HCT116 (cell line): ENCODE measurements at regions not wholly inside any gene's neighbourhood (a gene's known extent, or its start where the extent isn't known, plus 50 kb on each side); places are given as distances from the start of the nearest gene placed in this dataset.

Experiments used
- ATAC-seq: fragments of 200-7000 bp; cut with Tn5 transposase; 2 replicates; pipeline ENCODE4 v1.9.1; 2020; ENCODE audit warnings: mild to moderate bottlenecking, moderate library complexity
- BruUV-seq: library from RNA; stranded (reverse); fragments of 400-500 nt; replicated peaks from 2 replicates; lab custom pipeline; 2021; lab: Mats Ljungman, UMichigan
- CTCF ChIA-PET: fragments of 300-600 bp; sonication (Branson Sonifier 250); formaldehyde crosslinking; loops from one replicate; lab custom pipeline; 2021; ENCODE audit warnings: antibody characterized with exemption; lab: Charles Lee
- POLR2A ChIA-PET: fragments of 300-600, 350-600 bp; sonication (Branson Sonifier 250); formaldehyde crosslinking; loops from one replicate; lab custom pipeline; 2021; ENCODE audit warnings: antibody characterized with exemption; lab: Charles Lee
- RAD21 ChIA-PET, 2 experiments: fragments of 300-600 bp; sonication (Branson Sonifier 250); formaldehyde crosslinking; loops; one replicate each; lab custom pipeline; 2023; ENCODE audit warnings: low total read pairs in 2 of 2; ENCODE audit not compliant: uncharacterized antibody in 2 of 2, unreplicated experiment in 2 of 2, low non-redundant PET in 1 of 2; lab: Charles Lee
- DNase-seq: peaks from one replicate; pipeline ENCODE4 v3.0.0-alpha.2; 2010; ENCODE audit warnings: low read depth, low spot score
- H2AFZ ChIP-seq: fragments of 200-600 bp; shearing (Covaris generic), sonication (generic); 2 replicates; pipeline ENCODE4 v1.6.1; 2017; ENCODE audit warnings: low read depth, mixed run types, mixed read lengths, antibody characterized with exemption, low read length; ENCODE audit not compliant: poor library complexity, severe bottlenecking
- H3K27ac ChIP-seq: 2 replicates; pipeline ENCODE4 v1.5.1; 2012; ENCODE audit warnings: low read depth, low read length
- H3K27me3 ChIP-seq: fragments of 200-600 bp; sonication (generic); 2 replicates; pipeline ENCODE4 v1.6.1; 2016; ENCODE audit warnings: mixed run types, low read length, mixed read lengths; ENCODE audit not compliant: insufficient read depth
- H3K36me3 ChIP-seq, 2 experiments: fragments of 200-500 bp in 1 of 2; fragments of 200-600 bp in 1 of 2; sonication (Bioruptor generic) in 1 of 2; sonication (generic) in 1 of 2; 2 replicates each; pipeline versions ENCODE4 v1.5.1 to v1.6.1; 2014 to 2016; ENCODE audit warnings: low read length in 2 of 2, inconsistent platforms in 1 of 2, mixed read lengths in 1 of 2, mixed run types in 1 of 2; ENCODE audit not compliant: insufficient read depth in 2 of 2, control insufficient read depth in 1 of 2
- H3K4me1 ChIP-seq, 2 experiments: fragments of 200-600 bp in 1 of 2; sonication (generic) in 1 of 2; 2 replicates each; pipeline versions ENCODE4 v1.5.1 to v1.6.1; 2012 to 2017; ENCODE audit warnings: low read length in 2 of 2, inconsistent platforms in 1 of 2, mild to moderate bottlenecking in 1 of 2, mixed read lengths in 1 of 2, mixed run types in 1 of 2, moderate library complexity in 1 of 2; ENCODE audit not compliant: insufficient read depth in 2 of 2, control insufficient read depth in 1 of 2
- H3K4me2 ChIP-seq: fragments of 200-600 bp; sonication (generic); 2 replicates; pipeline ENCODE4 v1.6.1; 2017; ENCODE audit warnings: mixed run types, low read length, mixed read lengths
- H3K4me3 ChIP-seq, 2 experiments: fragments of 200-600 bp in 1 of 2; sonication (generic) in 1 of 2; replicated peaks in 1 of 2; 2 replicates each; pipeline ENCODE4 v1.5.1; 2011 to 2016; ENCODE audit warnings: low read length in 2 of 2, control low read depth in 1 of 2, low read depth in 1 of 2, mild to moderate bottlenecking in 1 of 2, mixed read lengths in 1 of 2, mixed run types in 1 of 2
- H3K79me2 ChIP-seq: fragments of 200-600 bp; sonication (generic); 2 replicates; pipeline ENCODE4 v1.6.1; 2017; ENCODE audit warnings: mild to moderate bottlenecking, mixed run types, low read length, moderate library complexity, mixed read lengths; ENCODE audit not compliant: insufficient read depth
- H3K9ac ChIP-seq: fragments of 200-600 bp; sonication (generic); 2 replicates; pipeline ENCODE4 v1.6.1; 2016; ENCODE audit warnings: low read length, mixed read lengths
- H3K9me2 ChIP-seq: fragments of 200-600 bp; sonication (generic), shearing (Covaris generic); 2 replicates; pipeline ENCODE4 v1.6.1; 2017; ENCODE audit warnings: mixed run types, mild to moderate bottlenecking, moderate library complexity; ENCODE audit not compliant: insufficient read depth
- H3K9me3 ChIP-seq, 2 experiments: fragments of 200-500 bp in 1 of 2; fragments of 200-600 bp in 1 of 2; sonication (Bioruptor generic) in 1 of 2; sonication (generic) in 1 of 2; 2 replicates each; pipeline ENCODE4 v1.6.1; 2014 to 2017; ENCODE audit warnings: low read length in 2 of 2, mixed read lengths in 2 of 2, inconsistent platforms in 1 of 2, low read depth in 1 of 2, mild to moderate bottlenecking in 1 of 2, mixed run types in 1 of 2, moderate library complexity in 1 of 2; ENCODE audit not compliant: control insufficient read depth in 1 of 2, insufficient read depth in 1 of 2
- H4K20me1 ChIP-seq: fragments of 200-600 bp; sonication (generic), shearing (Covaris generic); 2 replicates; pipeline ENCODE4 v1.6.1; 2017; ENCODE audit warnings: mixed run types, mild to moderate bottlenecking, moderate library complexity; ENCODE audit not compliant: insufficient read depth
- CEBPB ChIP-seq: IDR thresholded peaks from 2 replicates; pipeline ENCODE4 v1.6.1; 2012; ENCODE audit warnings: low read depth
- EGR1 ChIP-seq: IDR thresholded peaks from 2 replicates; pipeline ENCODE4 v1.6.1; 2012; ENCODE audit warnings: low read depth
- ELF1 ChIP-seq: IDR thresholded peaks from 2 replicates; pipeline ENCODE4 v1.6.1; 2012; ENCODE audit warnings: low read depth, borderline replicate concordance
- EZH2 ChIP-seq: fragments of 200-600 bp; sonication (generic); IDR thresholded peaks from 2 replicates; pipeline ENCODE4 v1.6.1; 2017; ENCODE audit warnings: antibody characterized with exemption, mixed run types
- EZH2phosphoT487 ChIP-seq: fragments of 200-600 bp; IDR thresholded peaks from 2 replicates; pipeline ENCODE4 v1.6.1; 2018; ENCODE audit warnings: antibody characterized with exemption, borderline replicate concordance
- JUND ChIP-seq: IDR thresholded peaks from 2 replicates; pipeline ENCODE4 v1.6.1; 2012
- POLR2A ChIP-seq: IDR thresholded peaks from 2 replicates; pipeline ENCODE4 v1.7.0; 2011; ENCODE audit warnings: borderline replicate concordance; ENCODE audit not compliant: insufficient read depth, insufficient read length; ENCODE audit errors: extremely low read depth
- POLR2AphosphoS5 ChIP-seq: IDR thresholded peaks from 2 replicates; pipeline ENCODE4 v1.6.1; 2011; ENCODE audit warnings: mild to moderate bottlenecking, low read depth, low read length, moderate library complexity
- RAD21 ChIP-seq: IDR thresholded peaks from 2 replicates; pipeline ENCODE4 v1.6.1; 2012; ENCODE audit warnings: low read depth, mild to moderate bottlenecking
- SIN3A ChIP-seq: IDR thresholded peaks from 2 replicates; pipeline ENCODE4 v1.6.1; 2012; ENCODE audit warnings: low read depth
- SP1 ChIP-seq: IDR thresholded peaks from 2 replicates; pipeline ENCODE4 v1.6.1; 2012; ENCODE audit warnings: low read depth
- SRF ChIP-seq: IDR thresholded peaks from 2 replicates; pipeline ENCODE4 v1.6.1; 2012; ENCODE audit warnings: low read depth
- TCF7L2 ChIP-seq: IDR thresholded peaks from 2 replicates; pipeline ENCODE4 v1.7.0; 2011; ENCODE audit warnings: borderline replicate concordance, inconsistent platforms; ENCODE audit not compliant: insufficient read depth, insufficient read length; ENCODE audit errors: extremely low read depth
- YY1 ChIP-seq: IDR thresholded peaks from 2 replicates; pipeline ENCODE4 v1.6.1; 2011; ENCODE audit warnings: low read length, low read depth, moderate library complexity, mild to moderate bottlenecking; ENCODE audit not compliant: insufficient replicate concordance; ENCODE audit errors: extremely low read depth
- ZFX ChIP-seq: fragments of 450-650 bp; IDR thresholded peaks from 2 replicates; pipeline ENCODE4 v1.6.1; 2017
- intact Hi-C: fragments of 100-400 bp; cut with micrococcal nuclease; formaldehyde crosslinking; loops from 2 replicates; pipeline ENCODE4 v1.10.0; 2022
- TF ChIP-seq, protein P1 (sequence below): IDR thresholded peaks from 2 replicates; pipeline ENCODE4 v1.6.1; 2012
- TF ChIP-seq, protein P2 (sequence below), 3 experiments: fragments of 200-600 bp in 1 of 3; sonication (generic) in 1 of 3; IDR thresholded peaks in 2 of 3; conservative IDR thresholded peaks in 1 of 3; 2 replicates each; pipeline ENCODE4 v1.5.1; 2012 to 2017; ENCODE audit warnings: low read depth in 2 of 3, low read length in 2 of 3, antibody characterized with exemption in 1 of 3, borderline replicate concordance in 1 of 3, control low read depth in 1 of 3, mild to moderate bottlenecking in 1 of 3, mixed read lengths in 1 of 3, mixed run types in 1 of 3, moderate library complexity in 1 of 3; ENCODE audit not compliant: insufficient read depth in 1 of 3
- TF ChIP-seq, protein P3 (sequence below): IDR thresholded peaks from 2 replicates; pipeline ENCODE4 v1.6.1; 2011; ENCODE audit warnings: mild to moderate bottlenecking, low read length, moderate library complexity; ENCODE audit not compliant: insufficient replicate concordance; ENCODE audit errors: extremely low read depth

DNA sequence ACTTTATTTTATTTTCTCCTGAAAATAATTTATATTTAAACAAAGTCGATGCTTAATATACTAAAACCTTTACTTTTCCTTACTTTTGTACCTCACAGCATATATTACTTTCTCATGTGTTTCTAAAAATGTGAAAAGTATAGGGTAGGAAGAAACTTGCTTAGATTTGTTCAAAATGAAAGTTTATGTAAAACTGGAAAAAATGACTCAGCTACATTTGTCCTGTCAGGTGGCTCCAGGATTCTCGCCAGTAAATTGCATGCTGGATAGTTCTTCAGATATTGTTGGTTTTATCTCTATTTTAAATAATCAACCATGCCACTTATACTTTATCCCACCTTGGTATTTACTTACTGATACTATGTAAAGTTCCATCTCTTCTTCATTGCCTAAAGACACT lies 159.2 kb upstream of the NDST4 start:
- ATAC-seq: no peak
- POLR2A ChIA-PET: no interaction called here
- Histone ChIP-seq H3K79me2 (no peaks in the 10 kb centered on the region), H2AFZ (no peak overlapping the region), H3K4me2 (no peak overlapping the region), H4K20me1 (no peaks in the 10 kb centered on the region), H3K9me2 (no peaks in the 10 kb centered on the region), H3K4me3 (no peak overlapping the region), H3K36me3 (no peaks in the 10 kb centered on the region), H3K27me3 (no peaks in the 10 kb centered on the region), H3K27ac (no peak overlapping the region), H3K9ac (no peak overlapping the region), H3K4me1 (no peaks in the 10 kb centered on the region), H3K9me3 (no peaks in the 10 kb centered on the region)
- DNase-seq: no peak
- intact Hi-C loops: no loop called here
- TF ChIP-seq POLR2A: no peak
- no peak for TF ChIP-seq SP1
- no peak for TF ChIP-seq SIN3A
- TF ChIP-seq, protein P1, sequence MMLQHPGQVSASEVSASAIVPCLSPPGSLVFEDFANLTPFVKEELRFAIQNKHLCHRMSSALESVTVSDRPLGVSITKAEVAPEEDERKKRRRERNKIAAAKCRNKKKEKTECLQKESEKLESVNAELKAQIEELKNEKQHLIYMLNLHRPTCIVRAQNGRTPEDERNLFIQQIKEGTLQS: no peak
- TF ChIP-seq, protein P2, sequence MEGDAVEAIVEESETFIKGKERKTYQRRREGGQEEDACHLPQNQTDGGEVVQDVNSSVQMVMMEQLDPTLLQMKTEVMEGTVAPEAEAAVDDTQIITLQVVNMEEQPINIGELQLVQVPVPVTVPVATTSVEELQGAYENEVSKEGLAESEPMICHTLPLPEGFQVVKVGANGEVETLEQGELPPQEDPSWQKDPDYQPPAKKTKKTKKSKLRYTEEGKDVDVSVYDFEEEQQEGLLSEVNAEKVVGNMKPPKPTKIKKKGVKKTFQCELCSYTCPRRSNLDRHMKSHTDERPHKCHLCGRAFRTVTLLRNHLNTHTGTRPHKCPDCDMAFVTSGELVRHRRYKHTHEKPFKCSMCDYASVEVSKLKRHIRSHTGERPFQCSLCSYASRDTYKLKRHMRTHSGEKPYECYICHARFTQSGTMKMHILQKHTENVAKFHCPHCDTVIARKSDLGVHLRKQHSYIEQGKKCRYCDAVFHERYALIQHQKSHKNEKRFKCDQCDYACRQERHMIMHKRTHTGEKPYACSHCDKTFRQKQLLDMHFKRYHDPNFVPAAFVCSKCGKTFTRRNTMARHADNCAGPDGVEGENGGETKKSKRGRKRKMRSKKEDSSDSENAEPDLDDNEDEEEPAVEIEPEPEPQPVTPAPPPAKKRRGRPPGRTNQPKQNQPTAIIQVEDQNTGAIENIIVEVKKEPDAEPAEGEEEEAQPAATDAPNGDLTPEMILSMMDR (IDR thresholded peaks at IDR 0.05 in 2 of 3, conservative IDR thresholded peaks at IDR 0.05 in 1 of 3; ENCODE audit: borderline replicate concordance in 1 of 3, insufficient read depth in 1 of 3, low read depth in 2 of 3, low read length in 2 of 3): no peak
- no peak for TF ChIP-seq RAD21
- TF ChIP-seq EGR1: no peak
- TF ChIP-seq JUND: no peak
- TF ChIP-seq ZFX: no peak
- no peak for TF ChIP-seq CEBPB
- TF ChIP-seq TCF7L2: no peak
- CTCF ChIA-PET: no interaction called here
- BruUV-seq: no TSS peak
- RAD21 ChIA-PET: no interaction called here

DNA sequence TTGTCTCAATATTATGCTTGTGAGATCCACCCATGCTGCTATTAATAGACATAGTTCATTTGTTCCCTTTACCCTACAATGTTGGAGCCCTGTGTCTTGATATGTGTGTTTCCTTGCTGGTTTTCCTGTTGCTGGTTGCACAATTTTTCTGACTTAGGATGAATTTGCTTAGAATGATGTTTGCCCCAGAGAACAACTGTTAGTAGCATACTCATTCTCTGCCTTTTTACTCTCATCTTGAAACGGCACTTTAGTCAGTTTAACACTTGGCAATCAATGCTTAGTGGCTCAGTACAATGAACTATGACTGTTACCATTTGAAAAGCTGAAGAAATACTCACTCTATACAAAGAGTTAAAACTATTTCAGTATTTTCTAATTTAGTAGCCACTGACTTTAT lies 158.8 kb upstream of the NDST4 start:
- DNase-seq (no peak), ATAC-seq (no peak)
- TF ChIP-seq EZH2phosphoT487: no peak
- no peak for TF ChIP-seq CEBPB
- no peak for TF ChIP-seq EZH2
- TF ChIP-seq JUND: no peak
- no peak for TF ChIP-seq POLR2AphosphoS5
- TF ChIP-seq, protein P3, sequence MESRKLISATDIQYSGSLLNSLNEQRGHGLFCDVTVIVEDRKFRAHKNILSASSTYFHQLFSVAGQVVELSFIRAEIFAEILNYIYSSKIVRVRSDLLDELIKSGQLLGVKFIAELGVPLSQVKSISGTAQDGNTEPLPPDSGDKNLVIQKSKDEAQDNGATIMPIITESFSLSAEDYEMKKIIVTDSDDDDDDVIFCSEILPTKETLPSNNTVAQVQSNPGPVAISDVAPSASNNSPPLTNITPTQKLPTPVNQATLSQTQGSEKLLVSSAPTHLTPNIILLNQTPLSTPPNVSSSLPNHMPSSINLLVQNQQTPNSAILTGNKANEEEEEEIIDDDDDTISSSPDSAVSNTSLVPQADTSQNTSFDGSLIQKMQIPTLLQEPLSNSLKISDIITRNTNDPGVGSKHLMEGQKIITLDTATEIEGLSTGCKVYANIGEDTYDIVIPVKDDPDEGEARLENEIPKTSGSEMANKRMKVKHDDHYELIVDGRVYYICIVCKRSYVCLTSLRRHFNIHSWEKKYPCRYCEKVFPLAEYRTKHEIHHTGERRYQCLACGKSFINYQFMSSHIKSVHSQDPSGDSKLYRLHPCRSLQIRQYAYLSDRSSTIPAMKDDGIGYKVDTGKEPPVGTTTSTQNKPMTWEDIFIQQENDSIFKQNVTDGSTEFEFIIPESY: no peak
- no peak for TF ChIP-seq RAD21
- TF ChIP-seq YY1: no peak
- TF ChIP-seq SRF: no peak
- TF ChIP-seq ZFX: no peak
- no peak for TF ChIP-seq POLR2A
- TF ChIP-seq SIN3A: no peak
- no peak for TF ChIP-seq EGR1
- TF ChIP-seq ELF1: no peak
- no peak overlapping the region for H2AFZ ChIP-seq
- no peaks in the 10 kb centered on the region for H3K9me3 ChIP-seq
- no peak overlapping the region for H3K9ac ChIP-seq
- no peaks in the 10 kb centered on the region for H4K20me1 ChIP-seq
- no peak overlapping the region for H3K27ac ChIP-seq
- no peak overlapping the region for H3K4me2 ChIP-seq
- no peak overlapping the region for H3K4me3 ChIP-seq
- no peaks in the 10 kb centered on the region for H3K9me2 ChIP-seq
- POLR2A ChIA-PET: no interaction called here
- CTCF ChIA-PET: no interaction called here
- H3K4me1 ChIP-seq: no peaks in the 10 kb centered on the region
- no peaks in the 10 kb centered on the region for H3K27me3 ChIP-seq
- H3K36me3 ChIP-seq: no peaks in the 10 kb centered on the region
- H3K79me2 ChIP-seq: no peaks in the 10 kb centered on the region
- no TSS peak for BruUV-seq
- intact Hi-C loops: no loop called here
- RAD21 ChIA-PET: no interaction called here
